GM12878 (cell line): ENCODE measurements at regions not wholly inside any gene's neighbourhood (a gene's known extent, or its start where the extent isn't known, plus 50 kb on each side); places are given as distances from the start of the nearest gene placed in this dataset.

Experiments
- ATAC-seq: fragments of 200-7000 bp; cut with Tn5 transposase; 3 replicates; pipeline ENCODE4 v1.9.1; 2020; ENCODE audit warnings: mild to moderate bottlenecking, moderate library complexity
- BruUV-seq: library from RNA; stranded (reverse); fragments of 400-500 nt; replicated peaks from 2 replicates; lab custom pipeline; 2021; lab: Mats Ljungman, UMichigan
- CTCF ChIA-PET: fragments of 300-600 bp; sonication (Branson Sonifier 250); formaldehyde crosslinking; extraction: SDS; loops from one replicate; lab custom pipeline; 2021; ENCODE audit warnings: inconsistent platforms; lab: Yijun Ruan, JAX
- POLR2A ChIA-PET: fragments of 350-600 bp; formaldehyde crosslinking; extraction: SDS; loops from one replicate; lab custom pipeline; 2021; ENCODE audit warnings: inconsistent platforms; lab: Charles Lee
- RAD21 ChIA-PET: fragments of 300-600 bp; sonication (Branson Sonifier 250); formaldehyde crosslinking; loops from one replicate; lab custom pipeline; 2023; ENCODE audit warnings: antibody characterized with exemption; ENCODE audit not compliant: unreplicated experiment; lab: Charles Lee
- SMC1A ChIA-PET: fragments of 300-600 bp; sonication (Branson Sonifier 250); formaldehyde crosslinking; loops from one replicate; lab custom pipeline; 2023; ENCODE audit not compliant: unreplicated experiment, uncharacterized antibody; lab: Charles Lee
- DNase-seq: peaks from one replicate; pipeline ENCODE4 v3.0.0-alpha.2; 2011; ENCODE audit warnings: low read depth, low spot score
- FAIRE-seq: peaks from 3 replicates; lab custom pipeline; 2011; peaks lifted over from hg19 to GRCh38; lab: Jason Lieb, UNC
- H2AFZ ChIP-seq: 2 replicates; pipeline ENCODE4 v1.6.0; 2011; ENCODE audit warnings: low read depth, low read length, control low read depth; ENCODE audit not compliant: control insufficient read depth
- H3K27ac ChIP-seq: 2 replicates; pipeline ENCODE4 v1.5.1; 2011; ENCODE audit warnings: control low read depth; ENCODE audit not compliant: control insufficient read depth, insufficient read depth
- H3K27me3 ChIP-seq, 2 experiments: replicated peaks in 1 of 2; 2 replicates each; pipeline versions ENCODE4 v1.6.0 to v1.6.1; 2011; ENCODE audit warnings: low read length in 1 of 2; ENCODE audit not compliant: control insufficient read depth in 2 of 2, insufficient read depth in 2 of 2
- H3K36me3 ChIP-seq, 2 experiments: 2 replicates each; pipeline ENCODE4 v1.5.1; 2011; ENCODE audit warnings: low read length in 1 of 2; ENCODE audit not compliant: control insufficient read depth in 2 of 2, insufficient read depth in 2 of 2
- H3K4me1 ChIP-seq: 2 replicates; pipeline ENCODE4 v1.6.1; 2011; ENCODE audit warnings: mild to moderate bottlenecking, low read length, moderate library complexity, mixed read lengths; ENCODE audit not compliant: control insufficient read depth, insufficient read depth
- H3K4me2 ChIP-seq: 2 replicates; pipeline ENCODE4 v1.6.0; 2011; ENCODE audit warnings: control low read depth; ENCODE audit not compliant: control insufficient read depth, insufficient read depth
- H3K4me3 ChIP-seq: fragments of 200-600 bp; sonication (generic); 2 replicates; pipeline ENCODE4 v1.5.1; 2016
- H3K79me2 ChIP-seq: 2 replicates; pipeline ENCODE4 v1.6.0; 2011; ENCODE audit warnings: low read length; ENCODE audit not compliant: control insufficient read depth, insufficient read depth
- H3K9ac ChIP-seq: 2 replicates; pipeline ENCODE4 v1.8.0; 2011; ENCODE audit warnings: low read length, control low read depth, mixed read lengths; ENCODE audit not compliant: control insufficient read depth, insufficient read depth
- H3K9me3 ChIP-seq: replicated peaks from 3 replicates; pipeline ENCODE4 v1.5.1; 2011; ENCODE audit warnings: mild to moderate bottlenecking, low read length; ENCODE audit not compliant: control insufficient read depth, insufficient read depth
- H4K20me1 ChIP-seq: 2 replicates; pipeline ENCODE4 v1.6.0; 2011; ENCODE audit not compliant: control insufficient read depth, insufficient read depth
- ASH2L ChIP-seq: fragments of 300-600, 200-600 bp; sonication (generic); IDR thresholded peaks from 2 replicates; pipeline ENCODE4 v1.6.1; 2017; ENCODE audit warnings: low read depth, mild to moderate bottlenecking, borderline replicate concordance
- ATF2 ChIP-seq: IDR thresholded peaks from 2 replicates; pipeline ENCODE4 v1.6.1; 2012; ENCODE audit warnings: low read length, inconsistent platforms
- BACH1 ChIP-seq: fragments of 450-650 bp; IDR thresholded peaks from 2 replicates; pipeline ENCODE4 v1.6.1; 2017; ENCODE audit warnings: mild to moderate bottlenecking, borderline replicate concordance
- CHD4 ChIP-seq: fragments of 200-600 bp; sonication (generic); IDR thresholded peaks from 2 replicates; pipeline ENCODE4 v1.6.1; 2016; ENCODE audit warnings: mild to moderate bottlenecking
- CREM ChIP-seq: IDR thresholded peaks from 2 replicates; pipeline ENCODE4 v1.6.1; 2014; ENCODE audit warnings: antibody characterized with exemption, low read depth
- DPF2 ChIP-seq: fragments of 450-650 bp; IDR thresholded peaks from 2 replicates; pipeline ENCODE4 v1.6.1; 2017; ENCODE audit warnings: mild to moderate bottlenecking
- EED ChIP-seq: sonication (generic); IDR thresholded peaks from 2 replicates; pipeline ENCODE4 v1.6.1; 2016; ENCODE audit warnings: antibody characterized with exemption, low read depth
- IRF4 ChIP-seq: IDR thresholded peaks from 2 replicates; pipeline ENCODE4 v1.6.1; 2011; ENCODE audit warnings: low read depth, low read length
- KAT2A ChIP-seq: conservative IDR thresholded peaks from 2 replicates; pipeline ENCODE4 v1.6.1; 2011; ENCODE audit warnings: low read depth, low read length; ENCODE audit not compliant: control insufficient read depth
- KDM1A ChIP-seq: fragments of 200-600 bp; sonication (generic); IDR thresholded peaks from 2 replicates; pipeline ENCODE4 v1.6.1; 2016; ENCODE audit warnings: borderline replicate concordance
- NBN ChIP-seq: fragments of 450-650 bp; IDR thresholded peaks from 2 replicates; pipeline ENCODE4 v1.6.1; 2016
- NFYB ChIP-seq: IDR thresholded peaks from 2 replicates; pipeline ENCODE4 v1.6.1; 2011; ENCODE audit warnings: low read depth, mild to moderate bottlenecking, low read length, improper control_type of control experiment, moderate library complexity; ENCODE audit not compliant: insufficient read depth
- NR2C1 ChIP-seq: fragments of 450-650 bp; IDR thresholded peaks from 2 replicates; pipeline ENCODE4 v1.6.1; 2017; ENCODE audit warnings: antibody characterized with exemption, mild to moderate bottlenecking, moderate library complexity
- NRF1 ChIP-seq: conservative IDR thresholded peaks from 2 replicates; pipeline ENCODE4 v1.6.1; 2011; ENCODE audit warnings: mild to moderate bottlenecking, low read depth, low read length, improper control_type of control experiment
- RBBP5 ChIP-seq: fragments of 200-600 bp; sonication (generic); conservative IDR thresholded peaks from 2 replicates; pipeline ENCODE4 v1.6.1; 2016
- RCOR1 ChIP-seq: conservative IDR thresholded peaks from 2 replicates; pipeline ENCODE4 v1.6.1; 2012; ENCODE audit warnings: low read depth, low read length, improper control_type of control experiment
- STAT1 ChIP-seq: fragments of 450-650 bp; conservative IDR thresholded peaks from 2 replicates; pipeline ENCODE4 v1.6.1; 2014; ENCODE audit warnings: antibody characterized with exemption, mild to moderate bottlenecking
- TARDBP ChIP-seq: IDR thresholded peaks from 2 replicates; pipeline ENCODE4 v1.6.1; 2016; ENCODE audit warnings: borderline replicate concordance
- USF1 ChIP-seq: IDR thresholded peaks from 2 replicates; pipeline ENCODE4 v1.6.1; 2011; ENCODE audit warnings: borderline replicate concordance, low read depth, mild to moderate bottlenecking, moderate library complexity, mixed read lengths, low read length; ENCODE audit not compliant: insufficient read depth; ENCODE audit errors: extremely low read length
- ZNF274 ChIP-seq: IDR thresholded peaks from one replicate; pipeline ENCODE4 v1.8.0; 2011; ENCODE audit not compliant: insufficient read length, insufficient read depth
- WGBS: methylation state at CpG from one replicate; pipeline ENCODE4 v1.1.6; 2016; ENCODE audit warnings: low lambda C conversion rate; ENCODE audit not compliant: insufficient replicate concordance, insufficient coverage; ENCODE audit errors: missing lambda C conversion rate; 5-methylcytosine and 5-hydroxymethylcytosine counted together
- in situ Hi-C: fragments of 300-500 bp; cut with MboI; formaldehyde crosslinking; loops from 9 replicates; pipeline ENCODE4 v1.14.3; 2018; ENCODE audit warnings: mixed read lengths
- intact Hi-C: fragments of 100-400 bp; cut with micrococcal nuclease; formaldehyde crosslinking; loops from one replicate; pipeline ENCODE4 v1.14.2; 2022; ENCODE audit not compliant: unreplicated experiment
- TF ChIP-seq, protein P1 (sequence below): IDR thresholded peaks from 2 replicates; pipeline ENCODE4 v1.6.1; 2011; ENCODE audit warnings: borderline replicate concordance, low read depth, mild to moderate bottlenecking, moderate library complexity, low read length; ENCODE audit not compliant: insufficient read depth, poor library complexity, severe bottlenecking

DNA sequence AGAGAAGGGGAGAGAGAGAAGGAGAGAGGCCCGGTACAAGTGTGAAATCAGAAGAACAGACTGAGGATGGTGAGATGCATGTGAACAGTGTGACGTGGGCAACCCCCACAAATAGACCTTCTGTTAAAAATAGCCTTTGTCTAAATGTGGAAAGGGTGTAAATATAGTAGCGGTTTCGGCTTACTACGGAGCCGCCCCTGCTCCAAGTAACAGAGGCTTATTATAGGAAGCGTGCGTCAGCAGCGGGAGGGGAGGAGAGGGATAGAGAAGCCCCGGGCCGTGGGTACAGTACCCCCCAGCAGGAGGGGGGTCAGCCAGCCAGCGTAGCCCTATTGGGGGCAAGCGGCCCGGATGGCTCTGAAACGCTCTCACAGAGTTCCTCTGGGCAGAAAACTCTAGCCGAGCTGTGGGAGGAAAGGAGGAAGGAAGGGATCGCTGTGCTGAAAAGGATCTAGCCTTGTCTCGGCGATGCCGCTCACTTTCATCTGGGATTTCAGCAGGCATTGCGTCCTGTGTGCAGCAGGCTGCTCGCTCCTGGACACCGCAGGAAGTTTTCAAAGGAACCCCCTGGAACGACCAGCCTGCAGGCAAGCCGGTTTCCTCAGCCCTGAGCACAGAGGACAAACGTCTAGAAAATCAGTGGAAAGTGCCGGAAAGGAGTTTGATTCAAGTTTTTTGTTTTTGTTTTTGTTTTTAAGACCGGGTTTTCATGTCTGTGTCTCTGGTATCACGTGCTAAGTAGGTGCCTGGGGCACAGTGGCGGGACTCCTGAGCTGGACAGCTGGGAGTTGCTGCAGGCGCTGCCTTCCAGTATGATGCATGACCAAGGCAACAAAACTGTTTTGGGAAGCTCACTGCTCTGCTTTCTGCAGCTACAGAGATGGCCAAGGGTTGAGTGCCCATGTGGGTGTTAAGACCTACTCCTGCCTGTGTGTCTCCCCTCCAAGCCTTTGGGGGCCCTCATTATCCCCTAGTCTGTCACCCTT, 146.6 kb downstream of the SEC61B start (continued):
- TF ChIP-seq ATF2 (0 out of 2 replicates have a peak, but pooled peaks have one; percentile 42), ASH2L (no peak), IRF4 (no peak), ZNF274 (no peak), RBBP5 (no peak), KAT2A (no peak), KDM1A (no peak)

DNA sequence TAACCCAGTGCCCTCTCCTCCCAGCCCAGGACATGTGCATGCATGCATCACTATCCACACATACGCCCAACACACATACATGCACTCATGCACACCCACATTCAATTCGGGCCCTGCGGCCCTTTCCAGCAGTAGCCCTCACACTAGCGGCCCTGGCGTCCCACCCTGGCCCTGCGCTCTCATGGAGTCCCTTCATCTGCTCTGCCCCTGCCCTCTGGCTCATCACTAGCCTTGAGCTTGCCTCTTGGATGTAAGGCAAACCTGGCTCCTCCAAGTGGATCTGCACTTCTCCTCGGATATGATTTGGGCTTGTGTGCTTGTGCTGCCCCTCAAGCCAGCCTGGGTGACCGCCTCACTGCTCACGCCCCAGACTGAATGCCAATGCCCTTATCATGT, 147.2 kb downstream of the SEC61B start:
- intact Hi-C loops (loop anchor here (10.0 kb wide), 2 partner anchors 65 to 185 kb away; no protein-coding TSS in a partner anchor), in situ Hi-C loops (no loop called here)
- no peak overlapping the region for H3K27ac ChIP-seq
- ChIA-PET RAD21 (interaction anchor here (1.1 kb wide), 1 partner anchor 137 kb away, joined by 3 read pairs; no protein-coding TSS in a partner anchor), POLR2A (no interaction called here), SMC1A (interaction anchor here (0.7 kb wide), 1 partner anchor 75 kb away, joined by 3 read pairs; no protein-coding TSS in a partner anchor), CTCF (interaction anchor here (0.7 kb wide), 1 partner anchor 13 kb away, joined by 3 read pairs; no protein-coding TSS in a partner anchor)
- H3K4me3 ChIP-seq, result no peak overlapping the region
- H3K9me3 ChIP-seq, result no peaks in the 10 kb centered on the region
- H3K4me2 ChIP-seq, result no peak overlapping the region
- H4K20me1 ChIP-seq, result no peaks in the 10 kb centered on the region
- no peak for FAIRE-seq
- no peaks in the 10 kb centered on the region; a peak in 1 of 4 replicates for H3K27me3 ChIP-seq
- no peak for DNase-seq
- BruUV-seq, result no TSS peak
- ATAC-seq, result no peak
- no peaks in the 10 kb centered on the region for H3K79me2 ChIP-seq
- H2AFZ ChIP-seq, result no peak overlapping the region
- no peaks in the 10 kb centered on the region for H3K36me3 ChIP-seq
- no peak overlapping the region for H3K9ac ChIP-seq
- H3K4me1 ChIP-seq, result peaks cover 20% of the 10 kb centered on the region
- WGBS, result 86% methylated on average over 9 of the region's 9 CpGs
- no peak for TF ChIP-seq EED
- TF ChIP-seq NFYB, result no peak
- TF ChIP-seq USF1, result no peak
- TF ChIP-seq NRF1, result no peak
- no peak for TF ChIP-seq NBN
- TF ChIP-seq RCOR1, result no peak
- TF ChIP-seq RBBP5, result no peak
- no peak for TF ChIP-seq ASH2L
- TF ChIP-seq CHD4, result no peak
- no peak for TF ChIP-seq ZNF274
- TF ChIP-seq DPF2, result no peak
- TF ChIP-seq STAT1, result no peak
- TF ChIP-seq TARDBP, result no peak
- no peak for TF ChIP-seq NR2C1
- TF ChIP-seq BACH1, result no peak
- no peak for TF ChIP-seq CREM
- TF ChIP-seq, protein P1, sequence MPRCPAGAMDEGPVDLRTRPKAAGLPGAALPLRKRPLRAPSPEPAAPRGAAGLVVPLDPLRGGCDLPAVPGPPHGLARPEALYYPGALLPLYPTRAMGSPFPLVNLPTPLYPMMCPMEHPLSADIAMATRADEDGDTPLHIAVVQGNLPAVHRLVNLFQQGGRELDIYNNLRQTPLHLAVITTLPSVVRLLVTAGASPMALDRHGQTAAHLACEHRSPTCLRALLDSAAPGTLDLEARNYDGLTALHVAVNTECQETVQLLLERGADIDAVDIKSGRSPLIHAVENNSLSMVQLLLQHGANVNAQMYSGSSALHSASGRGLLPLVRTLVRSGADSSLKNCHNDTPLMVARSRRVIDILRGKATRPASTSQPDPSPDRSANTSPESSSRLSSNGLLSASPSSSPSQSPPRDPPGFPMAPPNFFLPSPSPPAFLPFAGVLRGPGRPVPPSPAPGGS, result no peak
